Activated naive CD8-positive, alpha-beta T cell treated with anti-CD3 and anti-CD28 coated beads for 36 hours (primary cell): ENCODE measurements at regions not wholly inside any gene's neighbourhood (a gene's known extent, or its start where the extent isn't known, plus 50 kb on each side); places are given as distances from the start of the nearest gene placed in this dataset.

ENCODE experiments used
- DNase-seq: peaks from one replicate; pipeline ENCODE4 v3.0.0; 2021
- H3K27ac Mint-ChIP-seq: one replicate; pipeline ENCODE4 v1.8.0; 2022; ENCODE audit warnings: mild to moderate bottlenecking, moderate library complexity, mixed read lengths
- H3K27me3 Mint-ChIP-seq: one replicate; pipeline ENCODE4 v1.8.0; 2022; ENCODE audit warnings: mild to moderate bottlenecking, mixed read lengths
- H3K36me3 Mint-ChIP-seq: one replicate; pipeline ENCODE4 v1.8.0; 2021; ENCODE audit warnings: mild to moderate bottlenecking, mixed read lengths
- H3K4me1 Mint-ChIP-seq: one replicate; pipeline ENCODE4 v1.8.0; 2021; ENCODE audit warnings: mixed read lengths
- H3K4me3 Mint-ChIP-seq: one replicate; pipeline ENCODE4 v1.8.0; 2022; ENCODE audit warnings: mild to moderate bottlenecking, moderate library complexity, mixed read lengths
- H3K9me3 Mint-ChIP-seq: one replicate; pipeline ENCODE4 v1.8.0; 2022; ENCODE audit warnings: mixed read lengths

- no peak for DNase-seq
- H3K9me3 Mint-ChIP-seq: peaks cover 1% of the 10 kb centered on the region
- H3K4me1 Mint-ChIP-seq: no peaks in the 10 kb centered on the region
- no peak overlapping the region for H3K4me3 Mint-ChIP-seq
- H3K27ac Mint-ChIP-seq: no peak overlapping the region
- H3K27me3 Mint-ChIP-seq: no peaks in the 10 kb centered on the region
- H3K36me3 Mint-ChIP-seq: no peaks in the 10 kb centered on the region
These were observed 241.7 kb upstream of the CEP162 start for GRCh38 chr6:84469144-84469543.

GRCh38 chr6:84467296-84467695 is 239.9 kb upstream of the CEP162 start:
- Mint-ChIP-seq H3K9me3 (no peaks in the 10 kb centered on the region), H3K4me1 (no peaks in the 10 kb centered on the region), H3K4me3 (no peak overlapping the region), H3K36me3 (no peaks in the 10 kb centered on the region), H3K27ac (no peak overlapping the region), H3K27me3 (no peaks in the 10 kb centered on the region)
- DNase-seq: no peak

GRCh38 chr6:84466511-84466910 is 239.1 kb upstream of the CEP162 start:
- H3K27ac Mint-ChIP-seq: no peak overlapping the region
- H3K4me1 Mint-ChIP-seq: no peaks in the 10 kb centered on the region
- DNase-seq: no peak
- no peak overlapping the region for H3K4me3 Mint-ChIP-seq
- no peaks in the 10 kb centered on the region for H3K36me3 Mint-ChIP-seq
- no peaks in the 10 kb centered on the region for H3K27me3 Mint-ChIP-seq
- H3K9me3 Mint-ChIP-seq: no peaks in the 10 kb centered on the region

- DNase-seq: no peak
- no peaks in the 10 kb centered on the region for H3K36me3 Mint-ChIP-seq
- no peaks in the 10 kb centered on the region for H3K9me3 Mint-ChIP-seq
- H3K4me3 Mint-ChIP-seq: no peak overlapping the region
- no peaks in the 10 kb centered on the region for H3K27me3 Mint-ChIP-seq
- H3K4me1 Mint-ChIP-seq: no peaks in the 10 kb centered on the region
- no peak overlapping the region for H3K27ac Mint-ChIP-seq
These were observed 237.0 kb upstream of the CEP162 start for GRCh38 chr6:84464471-84464870.

GRCh38 chr6:84462698-84463097 is 235.3 kb upstream of the CEP162 start:
- Mint-ChIP-seq H3K27ac (no peak overlapping the region), H3K36me3 (no peaks in the 10 kb centered on the region), H3K27me3 (no peaks in the 10 kb centered on the region), H3K4me1 (no peaks in the 10 kb centered on the region), H3K4me3 (no peak overlapping the region), H3K9me3 (no peaks in the 10 kb centered on the region)
- DNase-seq: no peak

GRCh38 chr6:84461461-84461860 is 234.0 kb upstream of the CEP162 start:
- Mint-ChIP-seq H3K36me3 (no peaks in the 10 kb centered on the region), H3K27ac (no peak overlapping the region), H3K27me3 (no peaks in the 10 kb centered on the region), H3K9me3 (no peaks in the 10 kb centered on the region), H3K4me1 (no peaks in the 10 kb centered on the region), H3K4me3 (no peak overlapping the region)
- no peak for DNase-seq

- no peaks in the 10 kb centered on the region for H3K36me3 Mint-ChIP-seq
- DNase-seq: no peak
- H3K27ac Mint-ChIP-seq: no peak overlapping the region
- H3K27me3 Mint-ChIP-seq: no peaks in the 10 kb centered on the region
- no peaks in the 10 kb centered on the region for H3K4me1 Mint-ChIP-seq
- H3K4me3 Mint-ChIP-seq: no peak overlapping the region
- H3K9me3 Mint-ChIP-seq: no peaks in the 10 kb centered on the region
These were observed 233.0 kb upstream of the CEP162 start for GRCh38 chr6:84460491-84460890.

- no peak for DNase-seq
- H3K9me3 Mint-ChIP-seq: no peaks in the 10 kb centered on the region
- no peaks in the 10 kb centered on the region for H3K27me3 Mint-ChIP-seq
- no peak overlapping the region for H3K27ac Mint-ChIP-seq
- H3K4me1 Mint-ChIP-seq: no peaks in the 10 kb centered on the region
- no peaks in the 10 kb centered on the region for H3K36me3 Mint-ChIP-seq
- no peak overlapping the region for H3K4me3 Mint-ChIP-seq
These were observed 232.0 kb upstream of the CEP162 start for GRCh38 chr6:84459401-84459800.

GRCh38 chr6:84458271-84458670 is 230.8 kb upstream of the CEP162 start:
- H3K4me3 Mint-ChIP-seq: no peak overlapping the region
- no peak overlapping the region for H3K27ac Mint-ChIP-seq
- no peak for DNase-seq
- H3K4me1 Mint-ChIP-seq: no peaks in the 10 kb centered on the region
- H3K27me3 Mint-ChIP-seq: no peaks in the 10 kb centered on the region
- H3K36me3 Mint-ChIP-seq: no peaks in the 10 kb centered on the region
- H3K9me3 Mint-ChIP-seq: no peaks in the 10 kb centered on the region

GRCh38 chr6:84457276-84457675 is 229.8 kb upstream of the CEP162 start:
- Mint-ChIP-seq H3K36me3 (no peaks in the 10 kb centered on the region), H3K4me3 (no peak overlapping the region), H3K27ac (no peak overlapping the region), H3K27me3 (no peaks in the 10 kb centered on the region), H3K4me1 (no peaks in the 10 kb centered on the region), H3K9me3 (no peaks in the 10 kb centered on the region)
- DNase-seq: no peak

GRCh38 chr6:84456803-84457202 is 229.4 kb upstream of the CEP162 start:
- Mint-ChIP-seq H3K4me1 (no peaks in the 10 kb centered on the region), H3K36me3 (no peaks in the 10 kb centered on the region), H3K9me3 (no peaks in the 10 kb centered on the region), H3K27me3 (no peaks in the 10 kb centered on the region), H3K4me3 (no peak overlapping the region), H3K27ac (no peak overlapping the region)
- DNase-seq: no peak

GRCh38 chr6:84455511-84456029 is 228.1 kb upstream of the CEP162 start:
- Mint-ChIP-seq H3K4me3 (no peak overlapping the region), H3K9me3 (no peaks in the 10 kb centered on the region), H3K27ac (no peak overlapping the region), H3K27me3 (no peaks in the 10 kb centered on the region), H3K4me1 (no peaks in the 10 kb centered on the region), H3K36me3 (no peaks in the 10 kb centered on the region)
- no peak for DNase-seq

- H3K27me3 Mint-ChIP-seq: no peaks in the 10 kb centered on the region
- H3K4me3 Mint-ChIP-seq: no peak overlapping the region
- H3K36me3 Mint-ChIP-seq: no peaks in the 10 kb centered on the region
These were observed 226.1 kb upstream of the CEP162 start for GRCh38 chr6:84453499-84453898.

GRCh38 chr6:84450018-84450417 is 222.6 kb upstream of the CEP162 start:
- Mint-ChIP-seq H3K27me3 (no peaks in the 10 kb centered on the region), H3K4me1 (no peaks in the 10 kb centered on the region), H3K9me3 (no peaks in the 10 kb centered on the region), H3K4me3 (no peak overlapping the region), H3K27ac (no peak overlapping the region), H3K36me3 (no peaks in the 10 kb centered on the region)
- DNase-seq: no peak

More at GRCh38 chr6:84453499-84453898, 226.1 kb upstream of the CEP162 start:
- Mint-ChIP-seq H3K9me3 (no peaks in the 10 kb centered on the region), H3K4me1 (no peaks in the 10 kb centered on the region), H3K27ac (no peak overlapping the region)
- DNase-seq: no peak

GRCh38 chr6:84449220-84449619 is 221.8 kb upstream of the CEP162 start:
- no peak for DNase-seq
- H3K27me3 Mint-ChIP-seq: no peaks in the 10 kb centered on the region
- H3K27ac Mint-ChIP-seq: no peak overlapping the region
- H3K36me3 Mint-ChIP-seq: no peaks in the 10 kb centered on the region
- no peaks in the 10 kb centered on the region for H3K4me1 Mint-ChIP-seq
- no peaks in the 10 kb centered on the region for H3K9me3 Mint-ChIP-seq
- H3K4me3 Mint-ChIP-seq: no peak overlapping the region

- H3K9me3 Mint-ChIP-seq: no peaks in the 10 kb centered on the region
- no peak overlapping the region for H3K27ac Mint-ChIP-seq
- H3K4me1 Mint-ChIP-seq: no peaks in the 10 kb centered on the region
- H3K36me3 Mint-ChIP-seq: no peaks in the 10 kb centered on the region
- H3K27me3 Mint-ChIP-seq: no peaks in the 10 kb centered on the region
- H3K4me3 Mint-ChIP-seq: no peak overlapping the region
- no peak for DNase-seq
These were observed 220.9 kb upstream of the CEP162 start for GRCh38 chr6:84448331-84448730.

- no peak for DNase-seq
- no peak overlapping the region for H3K4me3 Mint-ChIP-seq
- H3K27me3 Mint-ChIP-seq: no peaks in the 10 kb centered on the region
- H3K4me1 Mint-ChIP-seq: no peaks in the 10 kb centered on the region
- H3K36me3 Mint-ChIP-seq: no peaks in the 10 kb centered on the region
- H3K9me3 Mint-ChIP-seq: no peaks in the 10 kb centered on the region
- H3K27ac Mint-ChIP-seq: no peak overlapping the region
These were observed 220.2 kb upstream of the CEP162 start for GRCh38 chr6:84447651-84448050.
